ENCODE measurements at regions not wholly inside any gene's neighbourhood (a gene's known extent, or its start where the extent isn't known, plus 50 kb on each side); places are given as distances from the start of the nearest gene placed in this dataset.

DNA sequence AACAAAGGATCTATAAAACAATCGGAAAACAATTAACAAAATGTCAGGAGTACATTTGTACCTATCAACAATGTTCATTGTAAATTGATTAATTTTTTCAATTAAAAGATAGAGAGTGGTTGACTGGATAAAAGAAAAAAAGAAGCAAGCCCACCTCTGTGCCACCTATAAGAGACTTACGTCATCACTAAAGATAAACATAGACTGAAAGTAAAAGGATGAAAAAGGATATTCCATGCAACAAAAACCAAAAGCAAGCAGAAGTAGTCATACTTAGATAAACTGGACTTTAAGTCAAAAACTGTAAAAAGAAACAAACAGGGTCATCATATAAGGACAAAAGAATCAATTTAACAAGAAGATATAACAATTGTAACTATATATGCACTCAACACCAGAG, 197.4 kb downstream of the RASEF start:
- no peak for TF ChIP-seq POLR2A (IDR thresholded peaks at IDR 0.05)
- TF ChIP-seq, protein P1, sequence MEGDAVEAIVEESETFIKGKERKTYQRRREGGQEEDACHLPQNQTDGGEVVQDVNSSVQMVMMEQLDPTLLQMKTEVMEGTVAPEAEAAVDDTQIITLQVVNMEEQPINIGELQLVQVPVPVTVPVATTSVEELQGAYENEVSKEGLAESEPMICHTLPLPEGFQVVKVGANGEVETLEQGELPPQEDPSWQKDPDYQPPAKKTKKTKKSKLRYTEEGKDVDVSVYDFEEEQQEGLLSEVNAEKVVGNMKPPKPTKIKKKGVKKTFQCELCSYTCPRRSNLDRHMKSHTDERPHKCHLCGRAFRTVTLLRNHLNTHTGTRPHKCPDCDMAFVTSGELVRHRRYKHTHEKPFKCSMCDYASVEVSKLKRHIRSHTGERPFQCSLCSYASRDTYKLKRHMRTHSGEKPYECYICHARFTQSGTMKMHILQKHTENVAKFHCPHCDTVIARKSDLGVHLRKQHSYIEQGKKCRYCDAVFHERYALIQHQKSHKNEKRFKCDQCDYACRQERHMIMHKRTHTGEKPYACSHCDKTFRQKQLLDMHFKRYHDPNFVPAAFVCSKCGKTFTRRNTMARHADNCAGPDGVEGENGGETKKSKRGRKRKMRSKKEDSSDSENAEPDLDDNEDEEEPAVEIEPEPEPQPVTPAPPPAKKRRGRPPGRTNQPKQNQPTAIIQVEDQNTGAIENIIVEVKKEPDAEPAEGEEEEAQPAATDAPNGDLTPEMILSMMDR (IDR thresholded peaks at IDR 0.05) = no peak

Measured in transverse colon (tissue), 3 donors.